NCI-H774 (cell line): ENCODE measurements at regions not wholly inside any gene's neighbourhood (a gene's known extent, or its start where the extent isn't known, plus 50 kb on each side); places are given as distances from the start of the nearest gene placed in this dataset.

Experiments used
- DNase-seq: peaks from one replicate; lab custom pipeline; 2025; lab: John Stamatoyannopoulos, UW

DNA sequence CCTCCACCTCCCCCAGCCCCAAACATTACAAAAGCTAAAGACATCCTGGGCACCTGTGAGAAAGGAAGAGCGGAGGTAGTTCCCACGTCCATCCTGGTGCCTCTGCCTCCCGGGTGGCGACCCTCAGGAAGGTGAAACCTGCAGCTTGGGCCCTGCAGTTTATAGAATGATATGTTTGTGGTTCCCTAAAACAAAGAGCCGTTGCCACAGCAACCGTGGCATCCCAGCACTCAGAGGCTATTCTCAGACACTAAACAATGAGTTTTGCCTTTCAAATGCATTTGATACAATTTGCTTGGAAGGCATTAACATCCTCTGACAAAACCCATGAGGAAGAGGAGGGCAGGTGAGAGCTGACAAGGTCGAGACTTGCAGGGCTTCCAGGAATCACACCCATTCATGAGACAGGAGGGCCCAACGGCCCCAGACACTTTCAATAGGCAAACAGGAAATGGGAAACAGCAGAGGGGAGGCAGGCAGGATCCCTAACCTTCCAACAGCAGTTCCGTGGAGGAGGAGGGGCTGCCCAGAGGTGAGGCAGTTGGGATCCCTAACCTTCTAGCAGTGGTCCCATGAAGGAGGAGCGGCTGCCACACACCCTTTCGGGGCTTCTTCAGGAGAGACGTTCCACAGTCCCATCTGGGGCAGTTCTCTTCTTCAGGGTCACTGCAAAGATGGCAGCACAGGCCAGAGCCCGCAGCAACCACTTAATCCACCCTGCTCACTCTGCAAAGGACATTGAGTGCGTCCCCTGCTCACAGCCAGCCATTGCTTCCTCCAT, 379.2 kb downstream of the SHANK2 start:
- peak; percentile 59 for DNase-seq

DNA sequence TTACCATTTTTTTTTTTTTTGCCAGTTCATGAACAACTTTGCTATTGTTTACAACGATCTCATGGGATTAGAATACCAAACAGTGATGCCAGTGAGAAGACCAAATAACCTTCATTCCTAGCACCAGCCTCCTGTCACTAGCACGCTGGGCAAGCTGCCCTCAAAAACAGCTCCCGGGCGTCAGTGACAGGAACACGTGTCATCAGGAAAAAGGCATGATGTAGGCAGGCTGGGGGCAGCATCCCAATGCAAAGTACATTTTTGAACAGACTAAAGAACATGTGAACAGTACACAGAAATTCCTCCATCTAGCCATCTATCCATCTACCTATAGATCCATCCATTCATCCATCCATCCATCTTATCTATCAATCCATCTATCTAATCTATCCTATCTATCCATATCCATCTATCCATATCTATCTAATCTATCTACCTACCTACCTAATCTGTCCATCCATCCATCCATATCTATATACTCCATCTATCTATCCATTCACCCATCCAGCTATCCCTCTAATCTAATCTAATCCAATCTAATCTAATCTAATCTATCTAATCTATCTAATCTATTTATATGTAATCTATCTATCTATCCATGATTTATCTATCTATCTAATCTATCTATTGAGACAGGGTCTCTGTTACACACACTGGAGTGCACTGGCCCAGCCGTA, 378.5 kb downstream of the SHANK2 start:
- no peak for DNase-seq

DNA sequence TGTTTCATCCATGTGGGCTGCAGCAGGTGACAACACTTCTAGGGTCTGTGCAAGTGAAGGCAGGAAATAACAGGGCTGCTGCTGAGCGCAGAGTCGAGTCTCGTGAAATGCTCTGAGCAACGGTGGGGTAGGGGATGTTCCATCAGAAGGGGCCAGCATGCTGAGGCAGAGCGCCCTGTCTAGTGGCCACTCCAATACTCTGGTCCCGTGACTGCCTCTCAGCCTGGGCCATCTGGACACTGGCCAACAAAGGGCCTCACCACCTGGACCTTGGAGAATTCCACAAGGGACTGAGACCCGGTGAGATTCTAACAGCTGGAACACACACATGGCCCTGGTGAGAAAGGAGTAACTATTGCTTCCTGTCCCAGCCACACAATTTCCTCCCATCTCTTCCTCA, 375.7 kb downstream of the SHANK2 start:
- peak; percentile 59 for DNase-seq

DNA sequence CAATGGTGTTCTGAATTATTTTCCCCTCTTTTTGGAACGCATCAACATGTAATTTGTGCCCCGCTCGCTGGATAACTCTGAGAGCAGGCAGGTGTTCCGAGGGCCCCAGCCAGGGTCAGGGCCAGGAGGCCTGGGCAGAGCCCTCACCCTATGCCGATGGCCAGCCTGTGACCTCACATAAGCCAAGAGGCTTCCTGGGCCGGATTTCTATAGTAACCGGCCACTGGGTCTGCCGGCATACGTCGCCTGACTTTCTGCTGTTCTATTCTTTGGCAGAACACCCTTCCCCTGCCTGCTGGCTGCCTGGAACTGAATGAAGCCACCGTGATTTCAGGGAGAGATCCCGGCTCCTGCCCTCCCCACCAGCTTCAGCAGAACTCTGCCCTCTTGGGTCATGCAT, 375.2 kb downstream of the SHANK2 start:
- DNase-seq: peak; percentile 46

DNA sequence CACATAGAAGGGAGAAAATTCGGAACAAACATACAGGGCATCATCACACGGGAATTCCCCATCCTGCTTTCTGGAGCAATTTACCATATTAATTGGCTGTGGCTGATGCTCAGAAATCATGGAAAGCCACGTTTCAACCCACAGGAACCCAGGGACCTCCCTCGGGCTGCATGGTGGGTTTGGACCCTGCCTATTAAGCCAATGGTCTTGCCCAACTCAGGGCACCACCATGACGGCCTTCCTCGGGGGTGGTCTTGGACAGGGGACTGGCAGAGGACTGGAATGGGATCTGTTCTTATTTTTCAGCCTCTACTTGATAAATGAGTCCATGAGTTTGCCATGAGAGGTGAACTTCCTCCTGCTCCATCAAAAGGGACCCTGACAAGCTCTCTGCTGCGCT, 374.0 kb downstream of the SHANK2 start:
- DNase-seq: no peak

DNA sequence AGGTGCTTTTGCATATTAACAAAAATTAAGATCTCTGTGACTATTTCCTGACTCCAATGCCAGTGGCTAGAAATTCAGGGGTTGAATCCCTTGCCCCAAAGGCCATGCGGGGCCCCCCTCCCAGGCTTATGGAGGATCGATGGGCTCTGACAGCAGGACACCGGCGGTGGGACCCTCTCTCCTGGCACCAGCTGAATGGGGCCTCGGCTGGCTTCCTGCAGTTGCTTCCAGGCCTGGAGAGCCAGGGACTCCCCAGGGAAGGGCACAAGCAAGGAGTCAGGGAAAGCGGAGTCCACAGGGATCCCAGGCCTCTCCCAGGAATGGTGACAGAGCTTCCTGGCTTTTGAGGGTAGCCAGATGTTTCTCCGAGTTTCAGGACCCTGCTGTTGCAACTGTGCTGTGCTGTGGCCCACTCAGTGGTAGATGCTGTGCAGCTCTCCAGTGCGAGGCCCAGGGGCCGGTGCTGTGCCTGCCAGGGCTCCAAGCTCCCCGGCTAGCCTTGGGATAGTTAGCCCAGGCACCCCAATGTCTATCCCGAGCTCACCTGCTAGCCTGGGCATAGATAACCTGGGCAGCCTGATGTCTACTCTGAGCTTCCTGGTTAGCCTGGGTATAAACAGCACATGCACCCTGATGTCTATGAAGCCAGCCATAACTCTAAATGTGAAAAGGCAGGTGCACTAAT, 372.6 kb downstream of the SHANK2 start:
- DNase-seq: no peak

DNA sequence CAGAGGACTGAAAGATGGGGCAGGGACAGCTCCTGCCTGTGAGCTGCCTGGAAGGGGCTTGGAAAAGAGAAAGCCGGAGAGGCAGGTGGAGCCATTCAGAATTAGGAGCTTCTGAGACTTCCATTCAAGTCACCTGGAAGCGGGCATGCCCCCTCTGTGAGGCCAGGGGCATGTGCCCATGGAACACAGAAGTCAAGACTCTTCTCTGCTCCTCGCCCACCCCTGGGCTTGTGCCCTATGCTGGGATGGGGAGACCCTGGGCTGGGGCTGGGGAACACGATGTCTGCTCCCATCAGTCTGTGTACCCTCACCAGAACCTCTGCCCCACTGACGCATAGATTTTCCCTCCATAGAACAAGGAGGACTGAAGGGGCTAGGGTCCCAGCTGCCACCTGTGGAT, 372.0 kb downstream of the SHANK2 start:
- no peak for DNase-seq

DNA sequence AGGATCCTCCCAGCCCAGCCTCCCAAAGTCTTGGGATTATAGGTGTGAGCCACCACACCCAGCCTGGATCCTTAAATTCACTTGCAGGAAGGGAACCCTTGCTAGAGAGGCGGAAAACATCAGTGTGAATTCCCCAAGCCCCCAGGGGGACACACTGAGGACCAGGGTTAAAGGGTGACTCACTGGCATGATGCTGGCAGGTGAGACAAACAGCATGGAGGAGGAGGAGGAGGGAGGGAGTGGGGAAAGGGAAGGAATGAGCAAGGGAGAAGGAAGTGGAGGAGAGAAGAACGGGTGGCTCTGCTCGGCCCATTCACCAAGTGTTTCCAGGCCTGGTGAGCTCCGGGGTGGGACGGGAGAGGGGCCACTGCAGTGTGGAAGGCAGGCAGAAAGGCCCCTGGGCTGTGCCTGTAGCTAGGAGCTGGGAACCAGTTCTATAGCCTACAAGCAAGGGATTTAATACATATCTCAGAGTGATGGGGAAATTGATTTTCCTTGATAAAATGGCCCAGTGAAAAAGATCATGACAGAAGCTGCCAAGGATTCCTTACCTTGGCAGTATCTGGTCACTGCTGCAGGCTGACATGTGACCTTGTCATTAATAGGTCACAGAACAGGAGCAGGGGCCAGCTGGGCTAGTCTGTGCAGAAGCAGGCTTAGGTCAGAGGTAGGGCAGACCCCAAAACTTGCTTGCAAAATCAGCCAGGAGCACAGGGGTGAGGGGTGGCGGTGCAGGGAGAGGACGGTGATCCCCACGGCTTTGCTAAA, 370.2 kb downstream of the SHANK2 start:
- DNase-seq: no peak

DNA sequence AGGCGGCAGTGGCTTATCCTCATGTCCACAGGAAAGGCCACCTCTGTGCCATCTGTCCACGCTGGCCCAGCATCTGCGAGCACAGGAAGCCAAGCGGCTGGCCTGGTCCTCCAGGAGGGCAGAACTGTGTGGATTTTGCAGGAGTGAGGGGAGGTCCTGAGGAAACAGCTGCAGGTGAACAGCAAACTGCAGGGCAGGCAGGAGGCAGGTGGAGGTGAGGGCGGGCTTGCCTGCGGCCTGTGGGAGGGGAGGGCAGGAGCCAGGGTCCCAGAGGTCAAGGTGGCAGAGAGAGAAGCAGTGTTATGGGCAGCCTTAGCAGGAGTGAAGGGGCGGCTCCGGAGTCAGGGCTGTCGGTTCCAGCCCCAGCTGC, 369.7 kb downstream of the SHANK2 start:
- no peak for DNase-seq

DNA sequence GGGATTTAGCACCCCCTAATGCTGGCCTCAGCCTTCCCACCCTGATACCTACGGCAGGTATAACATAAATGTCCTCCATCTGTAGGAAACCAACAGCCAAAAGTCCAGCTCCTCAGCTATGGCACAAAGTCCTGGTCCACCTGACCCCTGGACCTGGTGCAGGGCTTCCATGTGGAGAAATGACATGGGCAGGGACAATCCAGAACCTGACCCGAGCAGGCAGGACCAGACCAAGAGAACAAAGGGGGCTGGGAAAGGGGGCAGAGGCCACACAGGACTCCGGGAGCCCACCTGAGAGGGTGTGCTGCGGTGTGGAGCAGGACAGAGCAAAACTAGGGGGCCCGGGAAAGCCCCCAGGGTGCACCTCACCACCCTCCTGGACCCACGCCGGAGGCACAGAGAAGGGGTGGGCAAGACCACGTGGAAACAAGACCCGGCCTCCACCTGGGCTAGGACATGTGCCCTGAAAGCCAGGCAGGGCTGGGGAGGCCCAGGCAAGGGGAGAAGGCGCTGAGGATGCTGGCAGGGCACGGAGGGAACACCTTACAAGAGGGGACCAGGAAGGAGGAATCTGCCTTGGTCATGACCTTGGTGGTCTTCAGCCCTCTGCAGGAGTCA, 368.9 kb downstream of the SHANK2 start:
- DNase-seq: no peak

DNA sequence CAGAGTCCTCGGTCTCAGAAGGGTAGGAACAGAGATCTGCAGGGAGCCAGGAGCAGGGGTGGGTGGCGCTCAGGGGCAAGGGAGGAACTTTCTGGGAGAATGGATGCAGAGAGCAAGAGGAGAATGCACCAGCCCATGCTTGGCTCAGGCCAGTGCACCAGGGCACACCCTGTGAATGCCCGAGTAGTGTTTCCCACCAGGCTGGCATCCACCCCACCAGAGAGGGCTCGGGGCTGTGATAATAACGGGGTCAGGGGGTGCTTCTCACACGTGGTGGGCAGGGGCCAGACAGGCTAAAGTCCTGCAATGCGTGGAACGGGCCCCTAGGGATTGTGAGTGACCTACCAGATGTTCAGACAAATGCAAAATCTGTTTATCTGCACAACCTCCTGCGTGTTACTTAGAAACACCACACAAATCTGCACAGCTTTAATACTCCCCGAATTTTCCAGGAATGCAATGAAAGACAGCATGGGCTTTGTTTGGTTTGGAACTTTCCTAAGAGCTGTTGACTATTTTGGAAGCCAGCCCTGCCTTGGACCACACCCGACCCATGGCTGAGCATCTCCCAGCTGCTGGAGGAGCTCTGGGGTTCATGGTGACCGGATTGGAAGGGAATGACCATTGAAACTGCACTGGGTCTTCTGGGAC, 368.3 kb downstream of the SHANK2 start:
- DNase-seq: no peak

DNA sequence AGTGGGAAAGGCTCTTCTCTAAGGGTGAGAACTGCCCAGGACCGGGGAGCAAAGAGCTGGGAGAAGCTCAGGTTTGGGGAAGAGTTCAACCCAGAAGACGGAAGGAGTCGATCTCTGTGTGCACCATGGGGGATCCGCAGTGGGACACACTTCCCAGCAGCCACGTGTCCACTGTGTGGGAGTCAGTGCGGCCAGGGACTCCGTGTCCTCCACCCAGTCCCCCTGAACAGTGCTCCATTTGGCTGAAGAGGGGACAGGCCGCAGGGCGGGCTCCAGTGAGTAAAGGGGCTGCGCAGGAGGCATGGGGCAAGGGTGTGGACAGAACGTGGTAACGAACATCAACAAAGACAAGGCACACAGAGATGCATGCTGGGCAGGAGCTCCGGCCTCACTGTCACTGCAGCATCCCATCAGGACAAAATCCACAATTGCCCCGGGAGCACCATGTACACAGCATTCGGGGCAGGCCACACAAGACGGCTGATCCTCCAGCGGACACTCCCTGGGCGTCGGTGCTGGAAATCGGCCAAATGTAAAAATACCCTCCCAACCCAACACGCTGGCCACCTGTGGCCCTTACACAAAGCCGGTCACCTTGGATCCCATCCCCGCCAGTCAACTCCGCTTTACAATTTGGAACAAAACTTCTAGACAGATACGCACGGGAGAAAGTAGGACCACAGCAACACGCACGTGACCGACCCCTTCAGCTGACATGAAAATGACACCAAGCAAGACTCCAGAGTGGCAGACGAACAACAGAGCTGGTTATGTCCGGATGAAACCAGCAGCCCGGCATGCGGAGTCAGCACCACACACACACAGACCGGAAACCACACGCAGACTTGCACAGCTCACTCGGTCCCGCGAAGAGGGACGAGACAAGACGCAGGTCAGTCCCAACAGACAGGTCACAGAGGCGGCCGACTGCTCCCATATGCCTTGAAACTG, 366.8 kb downstream of the SHANK2 start:
- no peak for DNase-seq

DNA sequence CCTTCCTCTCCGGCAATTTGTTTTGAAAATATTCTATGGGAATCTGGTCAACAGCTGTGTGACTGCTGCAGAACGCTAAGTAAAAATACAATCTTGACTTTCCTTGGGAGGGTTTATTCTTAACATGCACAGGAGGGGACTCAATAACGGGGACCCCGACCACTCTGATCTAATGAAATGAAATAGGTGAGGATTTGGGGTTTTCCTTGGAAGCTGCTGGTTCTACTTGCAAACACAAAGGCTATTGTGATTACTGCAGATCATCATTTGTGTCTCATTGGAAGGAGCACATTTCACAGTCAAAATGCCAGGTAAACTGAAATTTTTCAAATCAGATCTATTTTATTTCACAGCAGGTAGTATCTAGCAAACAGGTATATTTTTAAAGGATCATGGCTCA, 366.1 kb downstream of the SHANK2 start:
- no peak for DNase-seq

DNA sequence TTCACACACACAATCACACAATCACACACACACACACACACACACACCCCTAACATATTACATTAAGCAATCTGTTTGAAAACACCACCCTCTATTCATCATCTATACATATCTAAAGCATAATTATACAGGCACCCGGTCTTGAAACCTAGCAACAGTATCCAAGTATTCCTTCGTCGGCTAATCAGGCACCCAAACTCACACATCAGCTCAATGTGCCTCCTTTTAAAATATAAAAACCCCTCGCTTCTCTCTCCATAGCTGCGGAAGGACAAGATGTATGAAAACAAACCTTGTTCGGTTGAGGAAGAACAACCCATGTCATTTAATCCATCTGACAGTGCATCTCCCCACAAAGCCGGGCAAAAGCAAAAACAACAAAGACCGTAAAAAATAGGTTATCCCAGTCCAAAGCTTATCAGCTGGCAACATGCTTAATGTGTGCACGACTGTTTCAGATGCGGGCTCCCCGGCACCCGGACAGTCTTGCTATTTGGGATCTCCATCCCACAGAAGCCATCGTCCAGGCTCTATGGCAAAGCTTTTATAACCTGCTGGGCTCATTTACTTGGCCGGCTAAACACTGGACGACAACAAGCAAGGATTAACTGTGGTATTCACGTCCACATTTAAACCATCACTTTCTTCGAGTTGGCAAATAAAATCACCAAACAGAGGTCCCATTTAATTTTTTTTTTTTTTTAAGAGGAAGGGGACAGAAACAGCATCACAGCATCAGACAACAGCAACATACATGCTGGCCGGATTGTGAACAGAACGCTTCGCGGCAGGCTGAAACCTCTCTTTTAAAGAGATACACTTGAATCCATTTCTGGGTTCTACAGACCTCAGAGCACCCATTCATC, 365.5 kb downstream of the SHANK2 start:
- DNase-seq: no peak

DNA sequence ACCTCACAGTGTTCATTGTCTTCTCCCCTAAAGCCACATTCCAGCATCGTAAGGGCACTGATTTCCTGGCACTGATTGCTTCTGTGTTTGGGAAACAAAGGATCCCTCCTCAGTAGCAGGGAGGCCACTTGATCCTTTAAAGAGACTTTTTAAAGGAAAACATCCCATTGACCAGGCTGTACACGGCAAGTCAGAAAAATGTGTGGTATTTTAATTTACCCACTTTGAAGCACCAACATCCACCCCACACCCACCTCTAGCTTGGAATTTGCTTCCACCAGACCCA, 364.9 kb downstream of the SHANK2 start:
- no peak for DNase-seq

DNA sequence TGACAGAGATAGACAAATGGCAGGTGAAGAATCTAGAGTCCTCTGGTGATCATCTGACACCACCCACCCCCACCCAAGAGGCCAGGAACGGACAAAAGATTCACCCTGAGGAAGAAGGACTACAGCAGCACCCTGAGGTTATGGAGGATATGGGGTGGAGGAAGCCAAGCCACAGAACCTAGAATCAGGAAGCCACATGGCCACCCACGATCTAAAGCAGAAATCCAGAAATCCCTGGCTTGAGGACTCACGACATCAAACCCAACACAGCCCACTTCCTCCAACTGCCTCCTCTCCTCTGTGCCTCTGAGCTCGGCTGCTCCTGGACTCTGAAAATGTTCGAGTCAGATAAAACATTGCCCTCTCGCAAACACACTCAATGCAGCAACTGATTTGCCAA, 364.3 kb downstream of the SHANK2 start:
- no peak for DNase-seq

DNA sequence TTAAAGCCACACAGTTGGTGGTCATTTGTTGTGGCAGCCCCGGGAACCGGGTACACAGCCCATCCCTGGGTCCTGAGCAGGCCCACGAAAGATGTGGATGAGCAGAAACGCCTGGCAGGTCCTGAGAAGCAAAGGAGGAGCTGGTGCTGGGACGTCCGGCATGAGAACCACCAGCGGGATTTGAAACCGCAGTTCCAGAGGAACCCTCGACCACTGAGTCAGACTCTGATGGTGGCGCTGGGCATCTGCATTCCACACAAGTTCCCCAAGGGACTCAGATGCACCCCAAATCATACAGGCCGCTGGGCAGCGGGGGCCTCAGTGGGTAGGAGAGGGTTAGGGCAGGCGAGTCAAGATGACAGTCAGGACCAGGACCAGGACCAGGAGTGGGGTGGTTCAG, 363.0 kb downstream of the SHANK2 start:
- DNase-seq: no peak

DNA sequence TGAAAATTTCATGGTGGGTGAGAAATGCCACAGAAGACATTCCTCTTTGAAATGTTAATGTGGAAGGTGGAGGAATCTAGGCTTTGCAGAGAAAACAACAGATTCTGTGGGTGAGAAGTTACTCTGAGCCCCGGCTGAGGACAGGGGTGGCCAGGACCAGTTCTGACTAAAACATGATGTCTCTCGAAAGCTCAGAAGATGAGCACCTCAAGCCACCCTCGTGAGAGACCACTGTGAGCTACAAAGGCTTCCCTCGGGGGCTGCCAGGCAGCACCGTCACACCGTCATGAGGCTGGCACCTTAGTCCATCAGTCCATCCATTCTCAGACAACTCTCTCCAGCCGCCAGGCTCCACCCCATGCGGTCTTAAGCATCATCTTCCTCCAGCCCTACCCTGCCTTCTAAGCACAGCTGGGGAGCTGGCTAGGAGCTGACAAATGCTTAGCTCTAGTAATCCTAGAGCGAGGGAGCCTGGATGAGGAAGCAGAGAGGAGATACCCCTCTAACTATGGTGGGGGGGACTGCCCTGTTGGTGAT, 360.5 kb downstream of the SHANK2 start:
- DNase-seq: no peak

DNA sequence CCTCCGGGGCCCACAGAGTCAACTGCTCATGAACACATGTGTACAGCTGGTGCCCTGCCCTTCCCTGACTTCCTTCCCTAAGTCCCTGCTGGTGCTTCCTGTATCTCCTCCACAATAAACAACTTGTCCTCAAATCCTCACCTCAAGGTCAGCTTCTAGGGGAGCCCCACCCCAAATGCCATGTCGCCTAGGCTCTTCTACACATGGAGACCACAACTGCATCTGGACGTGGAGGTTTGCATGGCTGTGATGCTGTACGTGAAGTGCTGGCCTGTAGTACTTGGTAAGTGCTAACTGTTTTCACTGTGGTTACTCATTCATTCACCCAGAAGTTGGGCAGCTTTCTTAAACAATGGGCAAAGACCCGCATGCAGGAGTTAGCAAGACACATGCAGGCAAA, 359.5 kb downstream of the SHANK2 start:
- DNase-seq: no peak
